ENCODE measurements at regions not wholly inside any gene's neighbourhood (a gene's known extent, or its start where the extent isn't known, plus 50 kb on each side); places are given as distances from the start of the nearest gene placed in this dataset.

GRCh38 chr20:52331655-52332054 lies 140.1 kb upstream of the ZFP64 start:
- H3K36me3 ChIP-seq (ENCODE audit: insufficient read depth, low read length), result no peaks in the 10 kb centered on the region
- no peaks in the 10 kb centered on the region for H4K20me1 ChIP-seq (ENCODE audit: insufficient read depth, low read length)
- no peak for DNase-seq (ENCODE audit: insufficient read length, low spot score, missing footprints)
- TF ChIP-seq CTCF (IDR thresholded peaks at IDR 0.05; ENCODE audit: extremely low read depth, low read depth, low read length), result no peak
- H3K9me3 ChIP-seq (ENCODE audit: low read depth, low read length), result no peaks in the 10 kb centered on the region
- H3K4me2 ChIP-seq (ENCODE audit: insufficient read depth, low read length), result no peak overlapping the region
- no peaks in the 10 kb centered on the region for H3K4me1 ChIP-seq (ENCODE audit: insufficient read depth, low read length)
- no peak overlapping the region for H2AFZ ChIP-seq (ENCODE audit: low read length)
- H3K27me3 ChIP-seq (ENCODE audit: insufficient read depth, low read length), result no peaks in the 10 kb centered on the region
- no peak overlapping the region for H3K27ac ChIP-seq (ENCODE audit: low read depth, low read length)
- no peak overlapping the region for H3K4me3 ChIP-seq (ENCODE audit: insufficient read depth, low read length)
- no peaks in the 10 kb centered on the region for H3K79me2 ChIP-seq (ENCODE audit: insufficient read depth, low read length)

- no peaks in the 10 kb centered on the region for H3K79me2 ChIP-seq (ENCODE audit: insufficient read depth, low read length)
- H3K4me2 ChIP-seq (ENCODE audit: insufficient read depth, low read length), result no peak overlapping the region
- no peak overlapping the region for H3K27ac ChIP-seq (ENCODE audit: low read depth, low read length)
- no peaks in the 10 kb centered on the region for H3K36me3 ChIP-seq (ENCODE audit: insufficient read depth, low read length)
- no peak for DNase-seq (ENCODE audit: insufficient read length, low spot score, missing footprints)
- H2AFZ ChIP-seq (ENCODE audit: low read length), result no peak overlapping the region
- H3K4me1 ChIP-seq (ENCODE audit: insufficient read depth, low read length), result no peaks in the 10 kb centered on the region
- no peaks in the 10 kb centered on the region for H3K27me3 ChIP-seq (ENCODE audit: insufficient read depth, low read length)
- H4K20me1 ChIP-seq (ENCODE audit: insufficient read depth, low read length), result no peaks in the 10 kb centered on the region
- H3K4me3 ChIP-seq (ENCODE audit: insufficient read depth, low read length), result no peak overlapping the region
- H3K9me3 ChIP-seq (ENCODE audit: low read depth, low read length), result no peaks in the 10 kb centered on the region
- TF ChIP-seq CTCF (IDR thresholded peaks at IDR 0.05; ENCODE audit: extremely low read depth, low read depth, low read length), result no peak
Observed at GRCh38 chr20:52321396-52321795, 129.8 kb upstream of the ZFP64 start.

- H3K4me3 ChIP-seq (ENCODE audit: insufficient read depth, low read length), result no peak overlapping the region
- H3K36me3 ChIP-seq (ENCODE audit: insufficient read depth, low read length), result no peaks in the 10 kb centered on the region
- no peaks in the 10 kb centered on the region for H3K79me2 ChIP-seq (ENCODE audit: insufficient read depth, low read length)
- H3K27ac ChIP-seq (ENCODE audit: low read depth, low read length), result no peak overlapping the region
- no peak for DNase-seq (ENCODE audit: insufficient read length, low spot score, missing footprints)
- H3K4me1 ChIP-seq (ENCODE audit: insufficient read depth, low read length), result peaks cover under 1% of the 10 kb centered on the region
- no peak overlapping the region for H2AFZ ChIP-seq (ENCODE audit: low read length)
- H3K27me3 ChIP-seq (ENCODE audit: insufficient read depth, low read length), result no peaks in the 10 kb centered on the region
- no peak overlapping the region for H3K4me2 ChIP-seq (ENCODE audit: insufficient read depth, low read length)
- no peaks in the 10 kb centered on the region for H3K9me3 ChIP-seq (ENCODE audit: low read depth, low read length)
- H4K20me1 ChIP-seq (ENCODE audit: insufficient read depth, low read length), result no peaks in the 10 kb centered on the region
- no peak for TF ChIP-seq CTCF (IDR thresholded peaks at IDR 0.05; ENCODE audit: extremely low read depth, low read depth, low read length)
Observed at GRCh38 chr20:52318651-52319050, 127.1 kb upstream of the ZFP64 start.

- H3K9me3 ChIP-seq (ENCODE audit: low read depth, low read length), result no peaks in the 10 kb centered on the region
- H3K27ac ChIP-seq (ENCODE audit: low read depth, low read length), result no peak overlapping the region
- H2AFZ ChIP-seq (ENCODE audit: low read length), result peak overlapping the region; percentile 51
- peak overlapping the region; percentile 38 for H3K4me3 ChIP-seq (ENCODE audit: insufficient read depth, low read length)
- no peak for DNase-seq (ENCODE audit: insufficient read length, low spot score, missing footprints)
- no peaks in the 10 kb centered on the region for H3K79me2 ChIP-seq (ENCODE audit: insufficient read depth, low read length)
- peak overlapping the region; percentile 69 for H3K4me2 ChIP-seq (ENCODE audit: insufficient read depth, low read length)
- H3K4me1 ChIP-seq (ENCODE audit: insufficient read depth, low read length), result peaks cover 3% of the 10 kb centered on the region
- TF ChIP-seq CTCF (IDR thresholded peaks at IDR 0.05; ENCODE audit: extremely low read depth, low read depth, low read length), result peak; percentile 54
- H3K27me3 ChIP-seq (ENCODE audit: insufficient read depth, low read length), result no peaks in the 10 kb centered on the region
- no peaks in the 10 kb centered on the region for H3K36me3 ChIP-seq (ENCODE audit: insufficient read depth, low read length)
- no peaks in the 10 kb centered on the region for H4K20me1 ChIP-seq (ENCODE audit: insufficient read depth, low read length)
Observed at GRCh38 chr20:52313341-52313963, 121.9 kb upstream of the ZFP64 start.

All from osteoblast (primary cell).